ENCODE measurements at regions not wholly inside any gene's neighbourhood (a gene's known extent, or its start where the extent isn't known, plus 50 kb on each side); places are given as distances from the start of the nearest gene placed in this dataset.

- DNase-seq = no peak
- TF ChIP-seq POLR2A (IDR thresholded peaks at IDR 0.05; ENCODE audit: low read length) (no peak), GATA1 (IDR thresholded peaks at IDR 0.05; ENCODE audit: low read depth, low read length) (no peak)
These were observed 132.1 kb downstream of the PWWP3B start for GRCh38 chrX:106300239-106300638.

GRCh38 chrX:106300656-106301055, 132.6 kb downstream of the PWWP3B start:
- TF ChIP-seq POLR2A (IDR thresholded peaks at IDR 0.05; ENCODE audit: low read length) (no peak), GATA1 (IDR thresholded peaks at IDR 0.05; ENCODE audit: low read depth, low read length) (no peak)
- no peak for DNase-seq

GRCh38 chrX:106302304-106302703, 134.2 kb downstream of the PWWP3B start:
- TF ChIP-seq POLR2A (IDR thresholded peaks at IDR 0.05; ENCODE audit: low read length) (no peak), GATA1 (IDR thresholded peaks at IDR 0.05; ENCODE audit: low read depth, low read length) (no peak)
- no peak for DNase-seq

- DNase-seq = no peak
- TF ChIP-seq POLR2A (IDR thresholded peaks at IDR 0.05; ENCODE audit: low read length) (no peak), GATA1 (IDR thresholded peaks at IDR 0.05; ENCODE audit: low read depth, low read length) (no peak)
These were observed 138.4 kb downstream of the PWWP3B start for GRCh38 chrX:106306391-106306947.

GRCh38 chrX:106323357-106323756, 155.3 kb downstream of the PWWP3B start:
- TF ChIP-seq POLR2A (IDR thresholded peaks at IDR 0.05; ENCODE audit: low read length) (no peak), GATA1 (IDR thresholded peaks at IDR 0.05; ENCODE audit: low read depth, low read length) (no peak)
- DNase-seq = no peak

- TF ChIP-seq GATA1 (IDR thresholded peaks at IDR 0.05; ENCODE audit: low read depth, low read length) = no peak
- TF ChIP-seq POLR2A (IDR thresholded peaks at IDR 0.05; ENCODE audit: low read length) = no peak
- no peak for DNase-seq
These were observed 163.5 kb downstream of the PWWP3B start for GRCh38 chrX:106331606-106332005.

GRCh38 chrX:106341823-106342222, 173.7 kb downstream of the PWWP3B start:
- no peak for DNase-seq
- TF ChIP-seq POLR2A (IDR thresholded peaks at IDR 0.05; ENCODE audit: low read length) (no peak), GATA1 (IDR thresholded peaks at IDR 0.05; ENCODE audit: low read depth, low read length) (no peak)

GRCh38 chrX:106356580-106356979, 188.5 kb downstream of the PWWP3B start:
- no peak for DNase-seq
- TF ChIP-seq POLR2A (IDR thresholded peaks at IDR 0.05; ENCODE audit: low read length) (no peak), GATA1 (IDR thresholded peaks at IDR 0.05; ENCODE audit: low read depth, low read length) (no peak)

- TF ChIP-seq POLR2A (IDR thresholded peaks at IDR 0.05; ENCODE audit: low read length) = no peak
- no peak for TF ChIP-seq GATA1 (IDR thresholded peaks at IDR 0.05; ENCODE audit: low read depth, low read length)
- no peak for DNase-seq
These were observed 195.1 kb downstream of the PWWP3B start for GRCh38 chrX:106363214-106363613.

- no peak for TF ChIP-seq POLR2A (IDR thresholded peaks at IDR 0.05; ENCODE audit: low read length)
- TF ChIP-seq GATA1 (IDR thresholded peaks at IDR 0.05; ENCODE audit: low read depth, low read length) = no peak
- no peak for DNase-seq
These were observed 210.5 kb downstream of the PWWP3B start for GRCh38 chrX:106378616-106379015.

- no peak for DNase-seq
- no peak for TF ChIP-seq POLR2A (IDR thresholded peaks at IDR 0.05; ENCODE audit: low read length)
- TF ChIP-seq GATA1 (IDR thresholded peaks at IDR 0.05; ENCODE audit: low read depth, low read length) = no peak
These were observed 220.4 kb upstream of the RADX start for GRCh38 chrX:106391284-106391911.

GRCh38 chrX:106392346-106392745, 219.4 kb upstream of the RADX start:
- TF ChIP-seq POLR2A (IDR thresholded peaks at IDR 0.05; ENCODE audit: low read length) (no peak), GATA1 (IDR thresholded peaks at IDR 0.05; ENCODE audit: low read depth, low read length) (no peak)
- no peak for DNase-seq

- DNase-seq = peak in 1 of 2 experiments; percentile 1
- TF ChIP-seq POLR2A (IDR thresholded peaks at IDR 0.05; ENCODE audit: low read length) (no peak), GATA1 (IDR thresholded peaks at IDR 0.05; ENCODE audit: low read depth, low read length) (no peak)
These were observed 213.8 kb upstream of the RADX start for GRCh38 chrX:106397788-106398538.

- DNase-seq = no peak
- no peak for TF ChIP-seq POLR2A (IDR thresholded peaks at IDR 0.05; ENCODE audit: low read length)
These were observed 209.7 kb upstream of the RADX start for GRCh38 chrX:106401965-106402559.

Measured in erythroblast (primary cell).